ENCODE measurements at regions not wholly inside any gene's neighbourhood (a gene's known extent, or its start where the extent isn't known, plus 50 kb on each side); places are given as distances from the start of the nearest gene placed in this dataset.
"Not testable (repeated sequence)": the region's sequence is repeated elsewhere in the genome, so short reads cannot be mapped to it uniquely, and the experiment has no call there.

DNA sequence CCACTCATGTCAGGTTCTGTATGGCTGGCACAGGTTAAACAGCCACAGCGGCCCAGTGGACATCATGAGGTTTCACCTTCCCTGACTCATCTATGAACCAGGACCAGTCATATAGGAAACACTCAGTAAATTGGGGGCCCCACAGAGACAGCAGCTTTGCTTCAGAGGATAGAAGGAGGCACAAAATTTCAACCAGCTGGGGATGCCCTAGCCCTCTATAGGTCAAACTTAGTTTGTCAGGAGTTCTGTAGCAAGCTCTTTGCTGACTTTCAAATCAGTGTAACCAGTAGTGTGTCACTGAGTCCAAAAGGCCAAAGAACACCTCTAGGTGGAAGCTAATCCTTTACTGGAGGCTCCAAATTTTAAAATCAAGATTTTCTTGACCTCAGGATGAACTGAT is 4157.8 kb upstream of the TPTE start:
- not testable (repeated sequence) for DNase-seq

DNA sequence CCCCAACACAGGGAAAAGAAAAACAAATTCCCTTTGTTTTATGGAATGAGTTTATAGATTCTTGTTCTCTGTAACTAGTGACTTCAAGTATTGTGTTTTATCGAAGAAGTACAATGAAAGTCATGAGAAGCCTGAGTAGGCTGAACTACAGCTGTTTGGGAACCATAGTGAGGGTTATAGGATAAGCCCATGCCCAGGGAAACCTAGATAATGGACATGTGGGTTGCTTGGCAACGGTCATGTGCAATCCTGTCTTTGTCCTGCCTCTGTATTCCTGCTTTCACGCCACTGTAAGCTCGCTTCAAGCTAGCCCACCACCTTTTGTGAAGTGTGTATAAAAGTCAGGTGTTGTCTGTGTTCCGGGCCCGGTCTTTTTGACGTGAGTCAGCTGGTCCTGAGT is 4152.6 kb upstream of the TPTE start:
- not testable (repeated sequence) for DNase-seq

DNA sequence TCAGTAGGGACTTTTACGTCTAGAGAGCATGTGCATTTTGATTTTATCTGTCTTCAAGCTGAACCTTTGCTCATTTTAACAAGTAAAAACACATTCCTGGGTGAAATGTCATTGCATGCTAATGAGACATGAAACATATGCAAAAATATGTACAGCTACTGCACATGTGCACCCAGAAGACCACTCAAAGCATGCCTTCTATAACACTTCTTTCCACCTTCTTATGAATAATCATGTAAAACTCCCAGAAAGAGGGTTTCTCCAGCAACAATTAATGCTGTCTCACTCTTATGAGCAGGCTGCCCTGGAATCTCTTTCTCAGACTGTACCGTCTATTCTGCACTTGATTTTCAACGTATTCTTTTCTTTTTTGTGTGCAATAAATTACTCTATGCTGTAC is 4148.1 kb upstream of the TPTE start:
- DNase-seq: not testable (repeated sequence)

DNA sequence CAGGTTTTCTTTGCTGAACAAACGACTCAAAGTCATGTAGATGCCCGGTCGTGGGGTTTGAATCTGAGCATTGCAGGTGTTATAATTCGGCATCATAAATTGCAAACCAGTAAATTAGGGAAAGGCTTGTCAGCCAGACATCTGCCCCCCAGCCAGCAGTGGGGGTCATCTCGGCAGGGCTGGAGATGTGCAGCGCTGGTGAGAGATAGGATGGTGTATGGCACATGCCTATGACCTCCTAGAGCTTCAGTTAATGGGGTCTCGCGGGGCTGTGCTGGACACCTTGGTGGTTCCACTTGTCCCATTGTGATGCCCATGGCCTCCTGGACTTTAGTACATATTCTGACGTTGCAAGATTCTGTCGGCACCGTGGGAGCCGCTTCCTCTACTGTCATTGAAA is 4147.2 kb upstream of the TPTE start:
- DNase-seq: peak; percentile 1

DNA sequence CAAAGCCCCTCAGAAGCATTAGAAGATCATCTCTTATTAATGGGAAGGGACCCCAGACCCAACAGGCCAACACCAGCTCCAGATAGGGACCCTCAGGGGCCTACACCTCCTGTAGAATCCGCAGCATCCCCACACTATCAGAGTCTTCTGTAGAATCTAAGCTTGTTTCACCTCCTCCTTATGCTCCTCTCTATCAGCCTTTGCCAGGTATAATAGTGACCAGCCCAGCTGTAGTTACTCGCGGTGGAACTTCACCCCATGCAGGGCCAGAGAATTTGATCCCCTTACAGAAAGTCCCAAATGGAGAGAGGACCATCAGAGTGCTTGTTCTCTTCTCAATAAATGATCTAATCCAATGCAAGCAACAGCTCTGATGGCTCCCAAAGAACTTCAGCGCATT is 4146.5 kb upstream of the TPTE start:
- DNase-seq: peak; percentile 0

DNA sequence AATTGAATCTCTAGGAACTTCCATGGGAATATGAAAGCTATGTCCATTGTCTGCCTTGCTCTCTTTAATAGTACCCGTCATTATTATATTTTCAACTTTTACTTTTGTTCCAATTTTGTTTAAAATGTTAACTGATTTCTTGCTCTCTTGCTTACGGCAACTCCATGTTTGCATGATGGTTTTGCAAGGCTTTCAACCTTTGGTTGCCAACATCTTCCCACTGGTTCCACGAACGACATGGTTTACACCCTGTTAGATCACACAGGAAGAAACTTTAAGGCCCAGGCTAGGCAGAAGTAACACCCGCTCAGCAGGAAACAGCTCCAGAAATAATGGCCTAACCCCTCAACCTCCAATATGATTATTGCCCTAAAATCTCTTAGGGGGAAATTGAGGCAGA is 4145.6 kb upstream of the TPTE start:
- not testable (repeated sequence) for DNase-seq

DNA sequence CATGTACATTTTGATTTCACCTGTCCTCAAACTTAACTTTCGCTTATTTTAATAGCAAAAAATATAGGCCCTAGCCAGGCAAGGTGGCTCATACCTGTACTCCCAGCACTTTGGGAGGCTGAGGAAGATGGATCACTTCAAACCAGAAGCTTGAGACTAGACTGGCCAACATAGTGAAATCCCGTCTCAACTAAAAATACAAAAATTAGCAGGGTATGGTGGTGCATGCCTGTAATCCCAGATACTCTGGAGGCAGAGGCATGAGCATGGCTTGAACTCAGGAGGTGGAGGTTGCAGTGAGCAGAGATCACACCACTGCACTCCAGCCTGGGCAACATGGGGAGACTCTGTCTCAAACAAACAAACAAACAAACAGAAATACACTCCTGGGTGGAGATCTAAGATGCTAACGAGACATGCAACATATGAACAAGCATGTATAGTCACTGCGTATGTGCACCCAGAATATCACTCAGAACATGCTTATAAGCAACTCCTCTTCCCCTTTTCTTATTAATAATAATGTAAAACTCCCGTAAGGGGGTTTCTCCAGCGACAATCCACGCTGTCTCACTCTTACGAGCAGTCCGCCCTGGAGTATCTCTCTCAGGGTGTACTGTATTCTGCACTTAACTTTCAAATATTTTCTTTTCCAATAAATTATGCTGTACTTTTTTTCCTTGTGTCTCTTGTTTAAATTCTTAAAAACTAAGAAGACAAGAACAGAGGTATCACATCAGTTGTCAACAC is 4144.9 kb upstream of the TPTE start:
- not testable (repeated sequence) for DNase-seq

All from NCI-H226 (cell line).